H1 (cell line): ENCODE measurements at regions not wholly inside any gene's neighbourhood (a gene's known extent, or its start where the extent isn't known, plus 50 kb on each side); places are given as distances from the start of the nearest gene placed in this dataset.

ENCODE experiments used
- CTBP2 ChIP-seq: IDR thresholded peaks from 2 replicates; pipeline ENCODE4 v1.7.0; 2011; ENCODE audit warnings: borderline replicate concordance, mild to moderate bottlenecking, moderate library complexity, mixed read lengths, low read length; ENCODE audit not compliant: insufficient read depth, insufficient read length
- TF ChIP-seq, protein P1 (sequence below): fragments of 300-600 bp; sonication (generic); IDR thresholded peaks from 2 replicates; pipeline ENCODE4 v1.7.1; 2012; ENCODE audit warnings: low read length, moderate library complexity, mild to moderate bottlenecking, inconsistent platforms; ENCODE audit not compliant: insufficient replicate concordance
- TF ChIP-seq, protein P2 (sequence below): IDR thresholded peaks from 2 replicates; pipeline ENCODE4 v1.6.1; 2012; ENCODE audit warnings: inconsistent platforms

DNA sequence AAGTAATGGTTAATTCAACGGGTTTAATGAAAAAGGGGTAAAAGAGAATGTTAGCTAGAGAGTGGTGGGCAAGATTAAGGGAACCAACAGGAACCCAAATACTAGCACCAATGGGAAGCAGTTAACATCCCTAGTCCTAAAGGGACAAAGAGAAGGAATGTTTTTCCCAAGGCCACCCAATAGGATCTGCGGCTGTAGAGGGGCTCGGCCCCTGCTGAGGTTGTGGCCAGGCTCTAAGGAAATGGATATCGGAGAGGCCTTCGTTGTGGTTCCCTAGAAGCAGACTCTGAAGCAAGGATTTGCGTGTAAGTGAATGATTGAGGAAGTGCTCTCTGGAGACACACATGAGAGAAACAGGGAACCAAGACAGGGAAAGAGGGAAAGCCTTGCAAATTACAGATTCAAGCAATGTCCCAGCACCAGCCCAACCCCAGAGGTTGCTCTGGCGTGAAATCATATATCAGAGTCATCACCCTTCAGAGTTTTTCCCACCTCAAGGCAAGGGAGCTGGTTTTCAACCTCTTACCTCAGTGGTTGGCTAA is 83.6 kb upstream of the TNIK start (continued):
- TF ChIP-seq, protein P1, sequence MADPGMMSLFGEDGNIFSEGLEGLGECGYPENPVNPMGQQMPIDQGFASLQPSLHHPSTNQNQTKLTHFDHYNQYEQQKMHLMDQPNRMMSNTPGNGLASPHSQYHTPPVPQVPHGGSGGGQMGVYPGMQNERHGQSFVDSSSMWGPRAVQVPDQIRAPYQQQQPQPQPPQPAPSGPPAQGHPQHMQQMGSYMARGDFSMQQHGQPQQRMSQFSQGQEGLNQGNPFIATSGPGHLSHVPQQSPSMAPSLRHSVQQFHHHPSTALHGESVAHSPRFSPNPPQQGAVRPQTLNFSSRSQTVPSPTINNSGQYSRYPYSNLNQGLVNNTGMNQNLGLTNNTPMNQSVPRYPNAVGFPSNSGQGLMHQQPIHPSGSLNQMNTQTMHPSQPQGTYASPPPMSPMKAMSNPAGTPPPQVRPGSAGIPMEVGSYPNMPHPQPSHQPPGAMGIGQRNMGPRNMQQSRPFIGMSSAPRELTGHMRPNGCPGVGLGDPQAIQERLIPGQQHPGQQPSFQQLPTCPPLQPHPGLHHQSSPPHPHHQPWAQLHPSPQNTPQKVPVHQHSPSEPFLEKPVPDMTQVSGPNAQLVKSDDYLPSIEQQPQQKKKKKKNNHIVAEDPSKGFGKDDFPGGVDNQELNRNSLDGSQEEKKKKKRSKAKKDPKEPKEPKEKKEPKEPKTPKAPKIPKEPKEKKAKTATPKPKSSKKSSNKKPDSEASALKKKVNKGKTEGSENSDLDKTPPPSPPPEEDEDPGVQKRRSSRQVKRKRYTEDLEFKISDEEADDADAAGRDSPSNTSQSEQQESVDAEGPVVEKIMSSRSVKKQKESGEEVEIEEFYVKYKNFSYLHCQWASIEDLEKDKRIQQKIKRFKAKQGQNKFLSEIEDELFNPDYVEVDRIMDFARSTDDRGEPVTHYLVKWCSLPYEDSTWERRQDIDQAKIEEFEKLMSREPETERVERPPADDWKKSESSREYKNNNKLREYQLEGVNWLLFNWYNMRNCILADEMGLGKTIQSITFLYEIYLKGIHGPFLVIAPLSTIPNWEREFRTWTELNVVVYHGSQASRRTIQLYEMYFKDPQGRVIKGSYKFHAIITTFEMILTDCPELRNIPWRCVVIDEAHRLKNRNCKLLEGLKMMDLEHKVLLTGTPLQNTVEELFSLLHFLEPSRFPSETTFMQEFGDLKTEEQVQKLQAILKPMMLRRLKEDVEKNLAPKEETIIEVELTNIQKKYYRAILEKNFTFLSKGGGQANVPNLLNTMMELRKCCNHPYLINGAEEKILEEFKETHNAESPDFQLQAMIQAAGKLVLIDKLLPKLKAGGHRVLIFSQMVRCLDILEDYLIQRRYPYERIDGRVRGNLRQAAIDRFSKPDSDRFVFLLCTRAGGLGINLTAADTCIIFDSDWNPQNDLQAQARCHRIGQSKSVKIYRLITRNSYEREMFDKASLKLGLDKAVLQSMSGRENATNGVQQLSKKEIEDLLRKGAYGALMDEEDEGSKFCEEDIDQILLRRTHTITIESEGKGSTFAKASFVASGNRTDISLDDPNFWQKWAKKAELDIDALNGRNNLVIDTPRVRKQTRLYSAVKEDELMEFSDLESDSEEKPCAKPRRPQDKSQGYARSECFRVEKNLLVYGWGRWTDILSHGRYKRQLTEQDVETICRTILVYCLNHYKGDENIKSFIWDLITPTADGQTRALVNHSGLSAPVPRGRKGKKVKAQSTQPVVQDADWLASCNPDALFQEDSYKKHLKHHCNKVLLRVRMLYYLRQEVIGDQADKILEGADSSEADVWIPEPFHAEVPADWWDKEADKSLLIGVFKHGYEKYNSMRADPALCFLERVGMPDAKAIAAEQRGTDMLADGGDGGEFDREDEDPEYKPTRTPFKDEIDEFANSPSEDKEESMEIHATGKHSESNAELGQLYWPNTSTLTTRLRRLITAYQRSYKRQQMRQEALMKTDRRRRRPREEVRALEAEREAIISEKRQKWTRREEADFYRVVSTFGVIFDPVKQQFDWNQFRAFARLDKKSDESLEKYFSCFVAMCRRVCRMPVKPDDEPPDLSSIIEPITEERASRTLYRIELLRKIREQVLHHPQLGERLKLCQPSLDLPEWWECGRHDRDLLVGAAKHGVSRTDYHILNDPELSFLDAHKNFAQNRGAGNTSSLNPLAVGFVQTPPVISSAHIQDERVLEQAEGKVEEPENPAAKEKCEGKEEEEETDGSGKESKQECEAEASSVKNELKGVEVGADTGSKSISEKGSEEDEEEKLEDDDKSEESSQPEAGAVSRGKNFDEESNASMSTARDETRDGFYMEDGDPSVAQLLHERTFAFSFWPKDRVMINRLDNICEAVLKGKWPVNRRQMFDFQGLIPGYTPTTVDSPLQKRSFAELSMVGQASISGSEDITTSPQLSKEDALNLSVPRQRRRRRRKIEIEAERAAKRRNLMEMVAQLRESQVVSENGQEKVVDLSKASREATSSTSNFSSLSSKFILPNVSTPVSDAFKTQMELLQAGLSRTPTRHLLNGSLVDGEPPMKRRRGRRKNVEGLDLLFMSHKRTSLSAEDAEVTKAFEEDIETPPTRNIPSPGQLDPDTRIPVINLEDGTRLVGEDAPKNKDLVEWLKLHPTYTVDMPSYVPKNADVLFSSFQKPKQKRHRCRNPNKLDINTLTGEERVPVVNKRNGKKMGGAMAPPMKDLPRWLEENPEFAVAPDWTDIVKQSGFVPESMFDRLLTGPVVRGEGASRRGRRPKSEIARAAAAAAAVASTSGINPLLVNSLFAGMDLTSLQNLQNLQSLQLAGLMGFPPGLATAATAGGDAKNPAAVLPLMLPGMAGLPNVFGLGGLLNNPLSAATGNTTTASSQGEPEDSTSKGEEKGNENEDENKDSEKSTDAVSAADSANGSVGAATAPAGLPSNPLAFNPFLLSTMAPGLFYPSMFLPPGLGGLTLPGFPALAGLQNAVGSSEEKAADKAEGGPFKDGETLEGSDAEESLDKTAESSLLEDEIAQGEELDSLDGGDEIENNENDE: no peak
- TF ChIP-seq, protein P2, sequence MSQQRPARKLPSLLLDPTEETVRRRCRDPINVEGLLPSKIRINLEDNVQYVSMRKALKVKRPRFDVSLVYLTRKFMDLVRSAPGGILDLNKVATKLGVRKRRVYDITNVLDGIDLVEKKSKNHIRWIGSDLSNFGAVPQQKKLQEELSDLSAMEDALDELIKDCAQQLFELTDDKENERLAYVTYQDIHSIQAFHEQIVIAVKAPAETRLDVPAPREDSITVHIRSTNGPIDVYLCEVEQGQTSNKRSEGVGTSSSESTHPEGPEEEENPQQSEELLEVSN: 0 out of 2 replicates have a peak, but pooled peaks have one; percentile 17
- no peak for TF ChIP-seq CTBP2
